GM23338 (cell line): ENCODE measurements at regions not wholly inside any gene's neighbourhood (a gene's known extent, or its start where the extent isn't known, plus 50 kb on each side); places are given as distances from the start of the nearest gene placed in this dataset.

Source experiments
- ATAC-seq: fragments of 200-7000 bp; cut with Tn5 transposase; 3 replicates; pipeline ENCODE4 v1.9.1; 2020
- DNase-seq: peaks from one replicate; pipeline ENCODE4 v3.0.0-alpha.2; 2015; ENCODE audit warnings: low spot score
- H2AFZ ChIP-seq: fragments of 200-600 bp; sonication (generic); 2 replicates; pipeline ENCODE4 v1.8.0; 2016; ENCODE audit warnings: antibody characterized with exemption, mild to moderate bottlenecking, moderate library complexity
- H3F3A ChIP-seq: fragments of 200-600 bp; sonication (generic); replicated peaks from 2 replicates; pipeline ENCODE4 v1.8.0; 2017; ENCODE audit warnings: antibody characterized with exemption, mixed run types, low read depth
- H3K27ac ChIP-seq: fragments of 200-600 bp; sonication (generic); 2 replicates; pipeline ENCODE4 v1.6.1; 2016; ENCODE audit warnings: low read depth
- H3K27me3 ChIP-seq: fragments of 200-600 bp; sonication (generic); 2 replicates; pipeline ENCODE4 v1.8.0; 2016; ENCODE audit warnings: mild to moderate bottlenecking, mixed run types, moderate library complexity; ENCODE audit not compliant: insufficient read depth
- H3K36me3 ChIP-seq: fragments of 200-600 bp; sonication (generic); 2 replicates; pipeline ENCODE4 v1.8.0; 2016; ENCODE audit warnings: mild to moderate bottlenecking; ENCODE audit not compliant: insufficient read depth
- H3K4me1 ChIP-seq: fragments of 200-600 bp; sonication (generic); 2 replicates; pipeline ENCODE4 v1.8.0; 2016; ENCODE audit warnings: mild to moderate bottlenecking, moderate library complexity; ENCODE audit not compliant: insufficient read depth
- H3K4me2 ChIP-seq: fragments of 200-600 bp; sonication (generic); 2 replicates; pipeline ENCODE4 v1.7.1; 2017; ENCODE audit warnings: mixed run types
- H3K4me3 ChIP-seq: fragments of 200-600 bp; sonication (generic); 2 replicates; pipeline ENCODE4 v1.6.1; 2016; ENCODE audit warnings: mixed run types
- H3K79me2 ChIP-seq: fragments of 200-600 bp; sonication (generic); replicated peaks from 2 replicates; pipeline ENCODE4 v1.8.0; 2017; ENCODE audit warnings: mild to moderate bottlenecking; ENCODE audit not compliant: insufficient read depth
- H3K9me2 ChIP-seq: fragments of 200-600 bp; sonication (generic); 2 replicates; pipeline ENCODE4 v1.8.0; 2017; ENCODE audit not compliant: insufficient read depth
- H4K20me1 ChIP-seq: fragments of 200-600 bp; sonication (generic); replicated peaks from 2 replicates; pipeline ENCODE4 v1.8.0; 2017; ENCODE audit warnings: mild to moderate bottlenecking; ENCODE audit not compliant: insufficient read depth
- H3K27ac Mint-ChIP-seq: 2 replicates; pipeline ENCODE4 v1.8.0; 2020; ENCODE audit warnings: inconsistent platforms, mild to moderate bottlenecking, moderate library complexity, mixed read lengths
- H3K27me3 Mint-ChIP-seq: 3 replicates; pipeline ENCODE4 v1.8.0; 2022; ENCODE audit warnings: low read depth, mild to moderate bottlenecking, moderate library complexity, mixed read lengths, inconsistent platforms; ENCODE audit not compliant: insufficient read depth, poor library complexity
- H3K36me3 Mint-ChIP-seq: 3 replicates; pipeline ENCODE4 v1.8.0; 2021; ENCODE audit warnings: low read depth, mild to moderate bottlenecking, inconsistent platforms, moderate library complexity, mixed read lengths
- H3K4me1 Mint-ChIP-seq: 3 replicates; pipeline ENCODE4 v1.8.0; 2020; ENCODE audit warnings: mild to moderate bottlenecking, inconsistent platforms, mixed read lengths
- H3K4me3 Mint-ChIP-seq: 3 replicates; pipeline ENCODE4 v1.8.0; 2021; ENCODE audit warnings: moderate library complexity, mild to moderate bottlenecking, inconsistent platforms, mixed read lengths
- H3K9me3 Mint-ChIP-seq: 3 replicates; pipeline ENCODE4 v1.8.0; 2020; ENCODE audit warnings: moderate library complexity, mild to moderate bottlenecking, inconsistent platforms, mixed read lengths
- CREB1 ChIP-seq: fragments of 250-450 bp; sonication (Bioruptor Pico); IDR thresholded peaks from 2 replicates; pipeline ENCODE4 v1.5.0; 2020; ENCODE audit warnings: low read depth, mild to moderate bottlenecking, moderate library complexity
- CTCF ChIP-seq, 2 experiments: fragments of 200-600 bp in 1 of 2; sonication (generic) in 1 of 2; conservative IDR thresholded peaks; 2 replicates each; pipeline versions ENCODE4 v1.5.1 to v1.6.1; 2016 to 2017; ENCODE audit warnings: antibody characterized with exemption in 2 of 2, low read depth in 2 of 2, mild to moderate bottlenecking in 2 of 2, moderate library complexity in 1 of 2
- ETS1 ChIP-seq: IDR thresholded peaks from 2 replicates; pipeline ENCODE4 v1.6.1; 2016; ENCODE audit warnings: antibody characterized with exemption
- EZH2 ChIP-seq: fragments of 200-600 bp; sonication (generic); IDR thresholded peaks from one replicate; pipeline ENCODE4 v1.8.0; 2017; ENCODE audit warnings: antibody characterized with exemption, mild to moderate bottlenecking, low read depth; ENCODE audit not compliant: unreplicated experiment
- EZH2phosphoT487 ChIP-seq: fragments of 200-600 bp; sonication (generic); IDR thresholded peaks from one replicate; pipeline ENCODE4 v1.8.1; 2018; ENCODE audit warnings: antibody characterized with exemption; ENCODE audit not compliant: unreplicated experiment
- JUNB ChIP-seq: IDR thresholded peaks from one replicate; pipeline ENCODE4 v1.6.1; 2016; ENCODE audit warnings: antibody characterized with exemption; ENCODE audit not compliant: unreplicated experiment
- NANOG ChIP-seq: IDR thresholded peaks from 2 replicates; pipeline ENCODE4 v1.6.1; 2016; ENCODE audit warnings: antibody characterized with exemption, borderline replicate concordance
- POLR2AphosphoS5 ChIP-seq: IDR thresholded peaks from 2 replicates; pipeline ENCODE4 v1.6.1; 2016; ENCODE audit warnings: antibody characterized with exemption, low read depth
- STAT1 ChIP-seq: IDR thresholded peaks from one replicate; pipeline ENCODE4 v1.6.1; 2016; ENCODE audit warnings: antibody characterized with exemption; ENCODE audit not compliant: unreplicated experiment
- ZNF114 ChIP-seq: fragments of 250-450 bp; sonication (Bioruptor Pico); IDR thresholded peaks from 2 replicates; pipeline ENCODE4 v1.5.0; 2020; ENCODE audit warnings: mild to moderate bottlenecking, moderate library complexity
- ZNF331 ChIP-seq: fragments of 250-450 bp; sonication (Bioruptor Pico); IDR thresholded peaks from 2 replicates; pipeline ENCODE4 v1.5.0; 2020; ENCODE audit warnings: low read depth, mild to moderate bottlenecking, moderate library complexity
- TF ChIP-seq, protein P1 (sequence below): fragments of 250-450 bp; sonication (Bioruptor Pico); IDR thresholded peaks from 2 replicates; pipeline ENCODE4 v1.5.0; 2020; ENCODE audit warnings: mild to moderate bottlenecking, moderate library complexity
- TF ChIP-seq, protein P2 (sequence below): IDR thresholded peaks from one replicate; pipeline ENCODE4 v1.6.1; 2018; ENCODE audit warnings: antibody characterized with exemption; ENCODE audit not compliant: unreplicated experiment

- Mint-ChIP-seq H3K4me3 (no peak overlapping the region), H3K36me3 (no peaks in the 10 kb centered on the region), H3K4me1 (peaks cover 7% of the 10 kb centered on the region; the same call in 1 of the 3 replicates), H3K27me3 (no peaks in the 10 kb centered on the region), H3K9me3 (no peaks in the 10 kb centered on the region), H3K27ac (no peak overlapping the region)
- Histone ChIP-seq H3K4me2 (no peak overlapping the region), H3K27me3 (no peaks in the 10 kb centered on the region), H3K36me3 (no peaks in the 10 kb centered on the region), H3K4me3 (no peak overlapping the region), H3K9me2 (peaks cover 3% of the 10 kb centered on the region; the same call in 1 of the 2 replicates), H3K4me1 (no peaks in the 10 kb centered on the region), H4K20me1 (no peaks in the 10 kb centered on the region), H3F3A (no peaks in the 10 kb centered on the region), H3K79me2 (no peaks in the 10 kb centered on the region), H3K27ac (no peak overlapping the region), H2AFZ (no peak overlapping the region)
- DNase-seq (no peak), ATAC-seq (no peak)
- TF ChIP-seq ZNF331 (CRISPR knock-in tag) (no peak), NANOG (no peak), CREB1 (CRISPR knock-in tag) (no peak), EZH2phosphoT487 (no peak), EZH2 (no peak), POLR2AphosphoS5 (no peak), CTCF (conservative IDR thresholded peaks at IDR 0.05; ENCODE audit: low read depth in 2 of 2) (no peak), JUNB (no peak), STAT1 (no peak), ZNF114 (CRISPR knock-in tag) (no peak), ETS1 (no peak)
- TF ChIP-seq, protein P1, sequence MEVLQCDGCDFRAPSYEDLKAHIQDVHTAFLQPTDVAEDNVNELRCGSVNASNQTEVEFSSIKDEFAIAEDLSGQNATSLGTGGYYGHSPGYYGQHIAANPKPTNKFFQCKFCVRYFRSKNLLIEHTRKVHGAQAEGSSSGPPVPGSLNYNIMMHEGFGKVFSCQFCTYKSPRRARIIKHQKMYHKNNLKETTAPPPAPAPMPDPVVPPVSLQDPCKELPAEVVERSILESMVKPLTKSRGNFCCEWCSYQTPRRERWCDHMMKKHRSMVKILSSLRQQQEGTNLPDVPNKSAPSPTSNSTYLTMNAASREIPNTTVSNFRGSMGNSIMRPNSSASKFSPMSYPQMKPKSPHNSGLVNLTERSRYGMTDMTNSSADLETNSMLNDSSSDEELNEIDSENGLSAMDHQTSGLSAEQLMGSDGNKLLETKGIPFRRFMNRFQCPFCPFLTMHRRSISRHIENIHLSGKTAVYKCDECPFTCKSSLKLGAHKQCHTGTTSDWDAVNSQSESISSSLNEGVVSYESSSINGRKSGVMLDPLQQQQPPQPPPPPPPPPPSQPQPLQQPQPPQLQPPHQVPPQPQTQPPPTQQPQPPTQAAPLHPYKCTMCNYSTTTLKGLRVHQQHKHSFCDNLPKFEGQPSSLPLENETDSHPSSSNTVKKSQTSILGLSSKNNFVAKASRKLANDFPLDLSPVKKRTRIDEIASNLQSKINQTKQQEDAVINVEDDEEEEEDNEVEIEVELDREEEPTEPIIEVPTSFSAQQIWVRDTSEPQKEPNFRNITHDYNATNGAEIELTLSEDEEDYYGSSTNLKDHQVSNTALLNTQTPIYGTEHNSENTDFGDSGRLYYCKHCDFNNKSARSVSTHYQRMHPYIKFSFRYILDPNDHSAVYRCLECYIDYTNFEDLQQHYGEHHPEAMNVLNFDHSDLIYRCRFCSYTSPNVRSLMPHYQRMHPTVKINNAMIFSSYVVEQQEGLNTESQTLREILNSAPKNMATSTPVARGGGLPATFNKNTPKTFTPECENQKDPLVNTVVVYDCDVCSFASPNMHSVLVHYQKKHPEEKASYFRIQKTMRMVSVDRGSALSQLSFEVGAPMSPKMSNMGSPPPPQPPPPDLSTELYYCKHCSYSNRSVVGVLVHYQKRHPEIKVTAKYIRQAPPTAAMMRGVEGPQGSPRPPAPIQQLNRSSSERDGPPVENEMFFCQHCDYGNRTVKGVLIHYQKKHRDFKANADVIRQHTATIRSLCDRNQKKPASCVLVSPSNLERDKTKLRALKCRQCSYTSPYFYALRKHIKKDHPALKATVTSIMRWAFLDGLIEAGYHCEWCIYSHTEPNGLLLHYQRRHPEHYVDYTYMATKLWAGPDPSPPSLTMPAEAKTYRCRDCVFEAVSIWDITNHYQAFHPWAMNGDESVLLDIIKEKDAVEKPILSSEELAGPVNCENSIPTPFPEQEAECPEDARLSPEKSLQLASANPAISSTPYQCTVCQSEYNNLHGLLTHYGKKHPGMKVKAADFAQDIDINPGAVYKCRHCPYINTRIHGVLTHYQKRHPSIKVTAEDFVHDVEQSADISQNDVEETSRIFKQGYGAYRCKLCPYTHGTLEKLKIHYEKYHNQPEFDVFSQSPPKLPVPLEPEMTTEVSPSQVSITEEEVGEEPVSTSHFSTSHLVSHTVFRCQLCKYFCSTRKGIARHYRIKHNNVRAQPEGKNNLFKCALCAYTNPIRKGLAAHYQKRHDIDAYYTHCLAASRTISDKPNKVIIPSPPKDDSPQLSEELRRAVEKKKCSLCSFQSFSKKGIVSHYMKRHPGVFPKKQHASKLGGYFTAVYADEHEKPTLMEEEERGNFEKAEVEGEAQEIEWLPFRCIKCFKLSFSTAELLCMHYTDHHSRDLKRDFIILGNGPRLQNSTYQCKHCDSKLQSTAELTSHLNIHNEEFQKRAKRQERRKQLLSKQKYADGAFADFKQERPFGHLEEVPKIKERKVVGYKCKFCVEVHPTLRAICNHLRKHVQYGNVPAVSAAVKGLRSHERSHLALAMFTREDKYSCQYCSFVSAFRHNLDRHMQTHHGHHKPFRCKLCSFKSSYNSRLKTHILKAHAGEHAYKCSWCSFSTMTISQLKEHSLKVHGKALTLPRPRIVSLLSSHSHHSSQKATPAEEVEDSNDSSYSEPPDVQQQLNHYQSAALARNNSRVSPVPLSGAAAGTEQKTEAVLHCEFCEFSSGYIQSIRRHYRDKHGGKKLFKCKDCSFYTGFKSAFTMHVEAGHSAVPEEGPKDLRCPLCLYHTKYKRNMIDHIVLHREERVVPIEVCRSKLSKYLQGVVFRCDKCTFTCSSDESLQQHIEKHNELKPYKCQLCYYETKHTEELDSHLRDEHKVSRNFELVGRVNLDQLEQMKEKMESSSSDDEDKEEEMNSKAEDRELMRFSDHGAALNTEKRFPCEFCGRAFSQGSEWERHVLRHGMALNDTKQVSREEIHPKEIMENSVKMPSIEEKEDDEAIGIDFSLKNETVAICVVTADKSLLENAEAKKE: no peak
- TF ChIP-seq, protein P2, sequence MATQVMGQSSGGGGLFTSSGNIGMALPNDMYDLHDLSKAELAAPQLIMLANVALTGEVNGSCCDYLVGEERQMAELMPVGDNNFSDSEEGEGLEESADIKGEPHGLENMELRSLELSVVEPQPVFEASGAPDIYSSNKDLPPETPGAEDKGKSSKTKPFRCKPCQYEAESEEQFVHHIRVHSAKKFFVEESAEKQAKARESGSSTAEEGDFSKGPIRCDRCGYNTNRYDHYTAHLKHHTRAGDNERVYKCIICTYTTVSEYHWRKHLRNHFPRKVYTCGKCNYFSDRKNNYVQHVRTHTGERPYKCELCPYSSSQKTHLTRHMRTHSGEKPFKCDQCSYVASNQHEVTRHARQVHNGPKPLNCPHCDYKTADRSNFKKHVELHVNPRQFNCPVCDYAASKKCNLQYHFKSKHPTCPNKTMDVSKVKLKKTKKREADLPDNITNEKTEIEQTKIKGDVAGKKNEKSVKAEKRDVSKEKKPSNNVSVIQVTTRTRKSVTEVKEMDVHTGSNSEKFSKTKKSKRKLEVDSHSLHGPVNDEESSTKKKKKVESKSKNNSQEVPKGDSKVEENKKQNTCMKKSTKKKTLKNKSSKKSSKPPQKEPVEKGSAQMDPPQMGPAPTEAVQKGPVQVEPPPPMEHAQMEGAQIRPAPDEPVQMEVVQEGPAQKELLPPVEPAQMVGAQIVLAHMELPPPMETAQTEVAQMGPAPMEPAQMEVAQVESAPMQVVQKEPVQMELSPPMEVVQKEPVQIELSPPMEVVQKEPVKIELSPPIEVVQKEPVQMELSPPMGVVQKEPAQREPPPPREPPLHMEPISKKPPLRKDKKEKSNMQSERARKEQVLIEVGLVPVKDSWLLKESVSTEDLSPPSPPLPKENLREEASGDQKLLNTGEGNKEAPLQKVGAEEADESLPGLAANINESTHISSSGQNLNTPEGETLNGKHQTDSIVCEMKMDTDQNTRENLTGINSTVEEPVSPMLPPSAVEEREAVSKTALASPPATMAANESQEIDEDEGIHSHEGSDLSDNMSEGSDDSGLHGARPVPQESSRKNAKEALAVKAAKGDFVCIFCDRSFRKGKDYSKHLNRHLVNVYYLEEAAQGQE: no peak
Observed at GRCh38 chr6:2344319-2344905, 99.0 kb upstream of the GMDS start.
